RKO (cell line): ENCODE measurements at regions not wholly inside any gene's neighbourhood (a gene's known extent, or its start where the extent isn't known, plus 50 kb on each side); places are given as distances from the start of the nearest gene placed in this dataset.

Experiments
- DNase-seq: peaks from one replicate; pipeline ENCODE4 v3.0.0-alpha.2; 2016; ENCODE audit warnings: low spot score

DNA sequence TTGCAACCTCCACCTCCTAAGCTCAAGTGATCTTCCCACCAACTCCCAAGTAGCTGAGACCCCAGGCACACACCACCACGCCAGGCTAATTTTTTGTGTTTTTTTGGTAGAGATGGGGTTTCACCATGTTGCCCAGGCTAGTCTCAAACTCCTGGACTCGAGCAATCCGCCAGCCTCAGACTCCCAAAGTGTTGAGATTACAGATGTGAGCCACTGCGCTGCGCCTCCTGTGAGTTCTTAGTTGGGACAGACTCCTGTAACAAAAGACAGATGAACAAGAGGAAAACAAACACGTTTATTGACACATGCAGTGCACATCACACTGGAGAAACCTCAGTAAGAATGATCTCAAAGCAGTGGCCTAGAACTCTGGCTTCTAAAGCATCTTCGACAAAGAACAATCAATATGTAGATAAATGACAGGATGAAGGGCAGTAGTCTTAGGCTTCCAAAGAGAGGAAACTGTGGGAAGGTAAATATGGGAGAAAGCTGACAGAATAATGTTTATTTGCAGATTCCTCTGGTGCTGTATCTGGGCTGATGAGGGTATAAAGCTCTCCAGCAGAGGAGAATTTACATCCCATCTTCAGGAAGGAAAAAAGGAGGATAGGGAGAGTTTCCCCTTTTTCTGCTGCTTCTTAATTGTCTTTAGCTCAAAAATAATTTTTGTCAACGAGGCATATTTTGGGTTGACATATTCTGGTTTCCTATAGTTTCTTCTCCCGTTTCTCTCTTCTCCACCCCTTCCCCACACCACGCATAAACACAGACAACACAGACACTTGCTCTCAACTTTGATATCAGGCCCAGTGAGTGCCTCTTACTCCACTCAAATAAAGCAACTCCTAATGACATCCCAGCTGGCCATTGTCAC lies 84.7 kb upstream of the TNFAIP3 start:
- DNase-seq: no peak

- DNase-seq: no peak
Observed at GRCh38 chr6:137783710-137784109, 83.3 kb upstream of the TNFAIP3 start.

DNA sequence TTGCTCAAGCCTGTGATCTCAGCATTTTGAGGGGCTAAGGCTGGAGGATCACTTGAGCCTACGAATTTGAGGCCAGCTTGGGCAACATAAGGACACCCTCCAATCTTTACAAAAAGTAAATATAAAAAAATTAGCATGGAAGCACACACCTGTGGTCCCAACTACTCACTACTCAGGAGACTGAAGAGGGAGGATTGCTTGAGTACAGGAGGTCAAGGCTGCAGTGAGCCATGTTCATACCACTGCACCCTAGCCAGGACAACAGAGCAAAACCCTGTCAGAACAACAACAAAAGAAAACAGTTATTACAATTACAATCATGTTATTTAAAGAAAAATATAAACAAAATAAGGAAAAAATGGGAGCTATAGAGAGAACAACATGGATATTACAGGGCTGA lies 82.5 kb upstream of the TNFAIP3 start:
- no peak for DNase-seq

DNA sequence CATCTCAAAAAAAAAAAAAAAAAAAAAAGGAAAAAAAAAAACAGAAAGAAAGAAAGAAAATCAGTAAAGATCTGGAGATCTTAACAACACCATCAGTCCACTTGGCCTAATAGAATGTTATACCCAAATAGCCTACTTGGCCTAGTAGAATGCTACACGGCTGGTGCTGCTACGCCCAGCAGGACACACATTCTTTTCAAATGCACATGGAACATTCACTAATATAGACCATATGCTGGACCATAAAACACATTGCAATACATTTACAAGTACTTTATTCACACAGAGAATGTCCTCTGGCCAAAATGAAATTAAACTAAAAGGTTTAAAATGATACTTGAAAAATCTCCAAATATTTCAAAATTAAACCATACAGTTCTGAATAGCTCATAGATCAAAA lies 80.0 kb upstream of the TNFAIP3 start:
- DNase-seq: no peak

GRCh38 chr6:137788248-137788647 lies 78.8 kb upstream of the TNFAIP3 start:
- DNase-seq: no peak

- DNase-seq: no peak
Observed at GRCh38 chr6:137791281-137792159, 75.5 kb upstream of the TNFAIP3 start.

DNA sequence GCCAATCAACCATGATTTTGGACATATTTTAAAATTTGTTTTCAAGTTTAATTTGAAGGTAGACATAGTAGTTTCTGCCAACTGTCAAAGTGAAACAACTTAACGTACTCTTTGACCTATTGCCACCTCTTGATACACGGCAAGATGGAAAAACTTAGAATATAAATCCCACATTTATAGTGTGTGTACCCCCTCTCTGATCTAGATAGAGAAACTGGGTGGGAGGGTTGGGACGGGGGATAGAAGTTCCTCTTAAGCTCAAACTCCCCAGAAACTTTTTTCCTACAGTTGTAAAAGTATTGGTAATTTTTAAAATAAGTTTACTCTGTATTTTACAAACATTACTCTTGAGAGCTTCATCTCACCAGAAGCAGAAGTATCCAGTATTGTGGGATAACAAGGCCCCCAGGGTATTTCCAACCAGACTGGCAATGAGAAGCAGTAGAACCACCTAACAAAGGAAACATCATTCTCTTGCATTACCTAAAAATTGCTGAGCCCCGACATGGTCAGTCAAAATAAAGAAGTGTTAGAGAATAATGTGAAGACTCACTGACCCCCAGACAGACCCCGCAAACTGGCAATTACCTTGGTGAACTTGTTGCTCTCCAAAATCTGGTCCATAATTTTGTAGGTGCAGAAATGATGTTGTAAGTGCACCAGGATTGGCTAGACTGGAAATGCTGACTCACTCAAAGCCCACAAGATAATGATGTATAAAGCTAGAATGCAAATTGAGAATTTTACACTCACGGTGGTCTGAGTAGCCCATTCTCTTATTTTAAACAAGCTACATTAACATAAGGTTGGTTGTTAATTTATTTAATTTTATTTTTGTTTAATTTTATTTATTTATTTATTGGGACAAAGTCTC lies 74.7 kb upstream of the TNFAIP3 start:
- DNase-seq: no peak

- DNase-seq: no peak
Observed at GRCh38 chr6:137793805-137794515, 73.1 kb upstream of the TNFAIP3 start.

DNA sequence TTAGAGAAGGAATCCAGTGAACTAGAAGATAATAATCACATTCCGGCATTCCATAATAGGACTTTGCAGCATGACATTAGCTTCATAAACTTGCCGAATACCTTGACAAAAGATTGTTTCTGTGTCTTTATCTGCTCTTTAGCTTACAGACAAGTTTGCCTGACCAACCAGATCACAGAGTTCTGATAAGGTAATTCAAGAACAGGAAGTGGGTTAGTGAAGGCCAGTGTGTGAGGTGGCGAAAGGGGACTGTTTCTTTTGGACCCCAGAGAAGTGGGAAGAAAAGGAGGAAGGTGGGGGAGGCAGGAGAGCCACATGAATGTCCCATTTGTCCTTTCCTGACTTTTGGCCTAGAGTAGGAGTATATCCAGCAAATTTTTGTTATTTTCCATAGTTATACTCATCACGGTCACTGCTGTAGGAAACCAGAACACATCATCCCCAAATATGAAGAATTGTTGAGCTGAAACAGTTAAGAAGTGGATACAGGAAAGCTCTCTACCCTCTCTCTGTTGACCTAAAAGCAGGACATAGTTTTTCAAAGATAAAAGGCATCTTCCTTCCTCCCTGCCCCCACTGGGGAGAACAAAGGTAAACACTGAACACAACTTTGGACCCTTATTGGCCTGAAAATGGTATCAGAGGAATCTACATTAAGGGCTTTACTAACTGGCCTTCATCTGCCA lies 72.4 kb upstream of the TNFAIP3 start:
- DNase-seq: no peak

DNA sequence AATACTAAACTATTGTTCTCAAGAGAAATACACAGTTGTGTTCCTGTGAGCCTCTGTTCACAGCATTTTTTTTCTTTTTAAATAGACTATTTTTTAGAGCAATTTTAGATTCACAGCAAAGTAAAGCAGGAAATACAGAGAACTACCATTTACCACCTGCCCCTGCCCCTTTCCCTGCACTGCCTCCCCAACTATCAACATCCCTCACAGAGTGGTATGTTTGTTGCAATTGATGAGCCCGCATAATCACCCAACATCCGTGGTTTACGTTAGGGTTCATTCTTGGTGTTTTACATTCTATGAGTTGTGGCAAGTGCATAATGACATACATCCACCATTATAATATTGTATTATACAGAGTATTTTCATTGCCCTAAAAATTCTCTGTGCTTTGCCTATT lies 71.6 kb upstream of the TNFAIP3 start:
- no peak for DNase-seq

- no peak for DNase-seq
Observed at GRCh38 chr6:137798261-137798660, 68.8 kb upstream of the TNFAIP3 start.

GRCh38 chr6:137798846-137799245 lies 68.2 kb upstream of the TNFAIP3 start:
- no peak for DNase-seq

GRCh38 chr6:137799950-137800568 lies 67.0 kb upstream of the TNFAIP3 start:
- peak; percentile 64 for DNase-seq

GRCh38 chr6:137800762-137801161 lies 66.3 kb upstream of the TNFAIP3 start:
- DNase-seq: no peak

- DNase-seq: no peak
Observed at GRCh38 chr6:137801352-137802114, 65.5 kb upstream of the TNFAIP3 start.

GRCh38 chr6:137802408-137803182 lies 64.5 kb upstream of the TNFAIP3 start:
- no peak for DNase-seq

DNA sequence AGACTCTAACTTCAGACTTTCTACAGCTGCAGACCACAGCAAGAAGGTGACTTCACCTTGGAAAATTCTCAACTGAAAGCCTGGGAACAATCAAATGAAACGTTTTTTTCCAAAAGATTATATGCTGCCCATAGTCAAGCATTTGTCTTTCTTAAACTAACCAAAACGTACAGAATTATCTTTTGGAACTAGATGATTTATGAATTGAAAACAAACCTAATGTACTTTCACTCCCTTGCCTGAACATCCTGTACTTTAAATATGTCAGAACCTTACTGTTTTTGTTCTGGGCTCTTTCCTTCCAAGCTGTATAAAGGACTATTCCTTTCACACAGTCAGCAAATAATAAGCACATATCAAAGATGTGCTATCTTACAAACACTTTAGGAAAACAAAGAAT lies 62.4 kb upstream of the TNFAIP3 start:
- DNase-seq: no peak

- no peak for DNase-seq
Observed at GRCh38 chr6:137805622-137806021, 61.4 kb upstream of the TNFAIP3 start.
